ENCODE measurements at regions not wholly inside any gene's neighbourhood (a gene's known extent, or its start where the extent isn't known, plus 50 kb on each side); places are given as distances from the start of the nearest gene placed in this dataset.

GRCh38 chr9:13535141-13535540 lies 255.6 kb upstream of the MPDZ start:
- H3K4me2 ChIP-seq (ENCODE audit: insufficient read depth, low read length) = no peak overlapping the region
- H4K20me1 ChIP-seq (ENCODE audit: insufficient read depth, low read length) = no peaks in the 10 kb centered on the region
- H3K27me3 ChIP-seq (ENCODE audit: insufficient read depth, low read length) = peaks cover 10% of the 10 kb centered on the region
- H3K79me2 ChIP-seq (ENCODE audit: insufficient read depth, low read length) = no peaks in the 10 kb centered on the region
- H3K4me3 ChIP-seq (ENCODE audit: insufficient read depth, low read length) = no peak overlapping the region
- no peak for TF ChIP-seq CTCF (IDR thresholded peaks at IDR 0.05; ENCODE audit: extremely low read depth, low read depth, low read length)
- no peaks in the 10 kb centered on the region for H3K4me1 ChIP-seq (ENCODE audit: insufficient read depth, low read length)
- H3K27ac ChIP-seq (ENCODE audit: low read depth, low read length) = no peak overlapping the region
- no peak for DNase-seq (ENCODE audit: insufficient read length, low spot score, missing footprints)
- H3K9me3 ChIP-seq (ENCODE audit: low read depth, low read length) = no peaks in the 10 kb centered on the region
- H2AFZ ChIP-seq (ENCODE audit: low read length) = no peak overlapping the region
- no peaks in the 10 kb centered on the region for H3K36me3 ChIP-seq (ENCODE audit: insufficient read depth, low read length)

- H3K9me3 ChIP-seq (ENCODE audit: low read depth, low read length) = no peaks in the 10 kb centered on the region
- no peak overlapping the region for H2AFZ ChIP-seq (ENCODE audit: low read length)
- H3K4me1 ChIP-seq (ENCODE audit: insufficient read depth, low read length) = no peaks in the 10 kb centered on the region
- H3K27ac ChIP-seq (ENCODE audit: low read depth, low read length) = no peak overlapping the region
- H3K79me2 ChIP-seq (ENCODE audit: insufficient read depth, low read length) = no peaks in the 10 kb centered on the region
- DNase-seq (ENCODE audit: insufficient read length, low spot score, missing footprints) = no peak
- no peaks in the 10 kb centered on the region for H4K20me1 ChIP-seq (ENCODE audit: insufficient read depth, low read length)
- H3K4me3 ChIP-seq (ENCODE audit: insufficient read depth, low read length) = no peak overlapping the region
- no peak overlapping the region for H3K4me2 ChIP-seq (ENCODE audit: insufficient read depth, low read length)
- H3K27me3 ChIP-seq (ENCODE audit: insufficient read depth, low read length) = peaks cover 10% of the 10 kb centered on the region
- no peak for TF ChIP-seq CTCF (IDR thresholded peaks at IDR 0.05; ENCODE audit: extremely low read depth, low read depth, low read length)
- no peaks in the 10 kb centered on the region for H3K36me3 ChIP-seq (ENCODE audit: insufficient read depth, low read length)
Measured at GRCh38 chr9:13534006-13534405, 254.5 kb upstream of the MPDZ start.

GRCh38 chr9:13532407-13532806 lies 252.9 kb upstream of the MPDZ start:
- no peak overlapping the region for H2AFZ ChIP-seq (ENCODE audit: low read length)

More at GRCh38 chr9:13532407-13532806, 252.9 kb upstream of the MPDZ start:
- no peak for DNase-seq (ENCODE audit: insufficient read length, low spot score, missing footprints)
- Histone ChIP-seq H3K4me1 (ENCODE audit: insufficient read depth, low read length) (no peaks in the 10 kb centered on the region), H3K4me2 (ENCODE audit: insufficient read depth, low read length) (no peak overlapping the region), H3K79me2 (ENCODE audit: insufficient read depth, low read length) (no peaks in the 10 kb centered on the region), H4K20me1 (ENCODE audit: insufficient read depth, low read length) (no peaks in the 10 kb centered on the region), H3K36me3 (ENCODE audit: insufficient read depth, low read length) (no peaks in the 10 kb centered on the region), H3K27ac (ENCODE audit: low read depth, low read length) (no peak overlapping the region), H3K9me3 (ENCODE audit: low read depth, low read length) (no peaks in the 10 kb centered on the region), H3K4me3 (ENCODE audit: insufficient read depth, low read length) (no peak overlapping the region), H3K27me3 (ENCODE audit: insufficient read depth, low read length) (peaks cover 10% of the 10 kb centered on the region)
- TF ChIP-seq CTCF (IDR thresholded peaks at IDR 0.05; ENCODE audit: extremely low read depth, low read depth, low read length) = no peak

Data from osteoblast (primary cell).